HTR-8/SVneo (cell line): ENCODE measurements at regions not wholly inside any gene's neighbourhood (a gene's known extent, or its start where the extent isn't known, plus 50 kb on each side); places are given as distances from the start of the nearest gene placed in this dataset.
"Not testable (repeated sequence)": the region's sequence is repeated elsewhere in the genome, so short reads cannot be mapped to it uniquely, and the experiment has no call there.

Source experiments
- DNase-seq: peaks from one replicate; pipeline ENCODE4 v3.0.0; 2011; ENCODE audit warnings: low spot score, mixed read lengths; ENCODE audit not compliant: insufficient read length
- FAIRE-seq: peaks from 2 replicates; lab custom pipeline; 2011; peaks lifted over from hg19 to GRCh38; lab: Jason Lieb, UNC

DNA sequence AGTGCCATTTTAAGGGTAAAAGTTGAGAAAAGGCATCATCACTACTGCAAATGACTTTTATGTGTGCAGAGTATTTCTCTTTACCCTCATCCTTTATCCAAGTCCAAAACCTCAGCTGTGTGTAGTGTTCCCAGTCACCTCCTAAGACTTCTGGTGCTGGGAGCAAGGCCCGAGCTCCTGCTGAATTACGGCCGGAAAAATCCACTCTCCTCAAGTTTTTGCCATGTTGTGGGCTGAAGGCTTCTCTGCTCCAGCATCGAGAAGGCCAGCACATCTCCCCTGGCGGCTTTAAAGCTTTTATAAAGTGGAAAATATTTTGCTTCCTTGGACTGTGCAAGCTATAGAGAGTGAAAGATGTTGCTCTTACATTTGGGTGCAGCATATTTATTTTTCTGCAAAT, 153.2 kb upstream of the THBS2 start:
- no peak for DNase-seq

DNA sequence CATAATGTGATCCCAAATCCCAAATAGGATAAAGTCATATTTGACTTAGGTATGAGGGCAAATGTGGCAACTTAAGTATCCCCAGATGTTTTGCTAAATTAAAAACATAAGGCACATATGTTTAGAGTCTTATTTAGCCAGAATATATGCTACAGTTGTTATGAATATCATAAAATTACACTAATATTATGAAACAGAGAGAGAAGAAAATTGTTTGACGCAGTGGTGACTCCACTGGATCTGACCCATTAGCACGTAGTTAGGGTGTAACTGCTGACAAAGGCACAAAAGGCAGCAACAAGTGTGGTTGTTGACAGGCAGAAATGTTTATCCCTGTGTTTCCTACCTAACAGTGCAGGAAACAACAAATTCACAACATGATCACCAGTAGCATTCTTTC, 152.4 kb upstream of the THBS2 start:
- DNase-seq: no peak
- no peak for FAIRE-seq

More for the DNA sequence above, 153.2 kb upstream of the THBS2 start:
- FAIRE-seq: no peak

DNA sequence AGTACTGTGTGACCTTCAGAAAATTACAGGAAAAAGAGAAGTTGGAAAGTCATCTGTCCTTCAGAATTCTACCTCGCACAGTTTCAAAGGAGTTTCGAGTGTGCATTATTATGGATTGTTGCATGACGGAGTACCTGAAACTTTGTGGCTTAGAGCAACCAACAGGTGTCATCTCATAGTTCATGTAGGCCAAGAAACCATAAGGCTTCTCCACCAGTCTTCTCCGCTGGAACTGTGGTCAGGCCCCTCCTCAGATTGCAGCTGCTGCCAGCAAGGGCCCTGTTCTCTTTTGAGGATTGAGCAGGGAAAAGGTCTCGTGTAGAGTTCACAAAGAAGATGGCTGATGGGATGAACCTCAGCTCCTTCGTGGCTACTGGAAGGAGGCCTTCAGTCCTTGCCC, 151.2 kb upstream of the THBS2 start:
- DNase-seq (no peak), FAIRE-seq (no peak)

DNA sequence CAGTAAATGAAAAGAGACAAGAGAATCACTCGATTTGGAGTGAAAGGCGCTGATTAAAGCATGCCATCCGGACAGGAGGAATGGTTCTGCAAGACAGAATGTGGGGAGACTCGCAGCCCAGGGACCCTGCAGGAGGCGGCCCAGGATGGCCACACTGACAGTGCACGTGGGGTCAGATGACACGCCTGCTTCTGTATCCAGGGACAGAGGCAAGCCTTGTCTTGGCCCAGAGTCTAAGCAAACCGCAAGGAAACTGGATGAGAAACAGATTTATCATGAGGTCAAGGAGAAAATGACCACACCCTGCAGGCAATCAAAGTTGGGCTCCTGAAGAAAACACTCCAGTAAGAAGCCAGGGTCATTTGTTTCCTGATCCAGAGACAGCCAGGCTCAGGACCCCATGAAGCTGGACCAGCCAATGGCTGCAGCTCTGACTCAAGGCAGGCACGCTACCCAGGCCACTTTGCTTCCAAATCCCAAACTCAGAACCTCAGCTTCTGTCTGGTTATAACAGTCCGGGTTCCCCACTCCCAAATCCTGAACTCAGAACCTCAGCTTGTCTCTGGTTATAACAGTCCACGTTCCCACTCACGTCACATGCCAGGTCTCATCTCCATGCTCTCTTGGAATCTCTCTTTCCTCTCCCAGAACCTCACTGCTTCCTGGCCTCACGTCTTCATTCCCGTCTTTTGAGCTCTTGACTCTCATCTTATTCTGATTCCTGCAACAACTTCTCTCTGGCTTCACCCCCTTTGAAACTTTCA, 144.9 kb upstream of the THBS2 start:
- DNase-seq: no peak
- no peak for FAIRE-seq

DNA sequence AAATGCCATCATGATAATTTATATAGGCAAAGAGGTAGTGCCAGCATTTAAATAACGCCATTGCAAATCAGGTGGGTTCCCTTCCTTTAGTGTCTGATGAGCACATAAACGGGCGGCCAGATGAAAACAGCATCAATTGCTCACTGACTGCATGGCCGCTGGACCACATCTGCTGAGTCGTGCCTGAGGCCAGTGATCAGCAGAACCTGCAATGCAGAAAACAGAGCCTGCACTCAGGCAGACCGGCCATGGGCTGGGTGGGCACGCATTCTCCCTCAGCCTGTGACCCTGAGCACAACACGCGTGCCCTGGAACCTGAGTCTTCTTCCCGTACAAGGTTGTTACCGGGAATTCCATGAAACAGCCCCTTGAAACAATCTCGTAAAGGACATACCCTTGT, 144.0 kb upstream of the THBS2 start:
- FAIRE-seq: no peak
- no peak for DNase-seq

DNA sequence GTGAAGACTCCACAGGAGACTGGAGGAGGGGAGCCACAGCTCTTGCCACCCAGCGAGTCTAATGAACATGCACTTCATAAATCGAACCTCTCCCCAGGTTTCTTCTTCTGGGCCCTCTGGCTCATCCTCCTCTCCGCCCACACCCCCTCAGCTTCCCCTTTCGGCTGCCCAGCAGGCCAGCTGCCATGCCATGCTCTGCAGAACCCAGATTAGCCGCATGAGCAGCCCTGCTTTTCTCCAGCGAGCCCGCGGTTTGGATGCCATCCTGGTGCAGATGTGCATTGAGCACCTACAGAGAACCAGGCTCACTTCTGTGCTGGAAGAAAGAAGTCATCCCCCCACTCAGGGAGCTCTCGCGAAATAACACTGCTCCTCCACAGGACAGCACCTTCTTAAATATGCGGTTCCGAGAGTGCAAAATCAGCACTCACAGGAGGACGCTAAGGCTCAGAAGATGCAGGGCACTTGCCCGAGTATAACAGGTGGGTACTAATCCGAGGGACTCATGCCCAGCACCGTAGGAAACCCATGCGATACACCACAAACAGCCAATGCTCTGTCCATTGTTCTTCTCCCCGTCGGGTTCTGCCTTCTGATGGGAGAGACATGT, 143.0 kb upstream of the THBS2 start:
- DNase-seq (no peak), FAIRE-seq (no peak)

DNA sequence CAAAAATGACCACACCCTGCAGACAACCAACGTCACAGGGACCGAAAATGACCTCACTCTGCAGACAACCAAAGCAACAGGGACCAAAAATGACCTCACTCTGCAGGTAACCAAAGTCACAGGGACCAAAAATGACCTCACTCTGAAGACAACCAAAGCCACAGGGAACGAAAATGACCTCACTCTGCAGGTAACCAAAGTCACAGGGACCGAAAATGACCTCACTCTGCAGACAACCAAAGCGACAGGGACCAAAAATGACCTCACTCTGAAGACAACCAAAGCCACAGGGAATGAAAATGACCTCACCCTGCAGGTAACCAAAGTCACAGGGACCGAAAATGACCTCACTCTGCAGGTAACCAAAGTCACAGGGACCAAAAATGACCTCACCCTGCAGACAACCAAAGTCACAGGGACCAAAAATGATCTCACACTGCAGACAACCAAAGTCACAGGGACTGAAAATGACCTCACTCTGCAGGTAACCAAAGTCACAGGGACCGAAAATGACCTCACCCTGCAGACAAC, 142.4 kb upstream of the THBS2 start:
- DNase-seq, FAIRE-seq: not testable (repeated sequence)

DNA sequence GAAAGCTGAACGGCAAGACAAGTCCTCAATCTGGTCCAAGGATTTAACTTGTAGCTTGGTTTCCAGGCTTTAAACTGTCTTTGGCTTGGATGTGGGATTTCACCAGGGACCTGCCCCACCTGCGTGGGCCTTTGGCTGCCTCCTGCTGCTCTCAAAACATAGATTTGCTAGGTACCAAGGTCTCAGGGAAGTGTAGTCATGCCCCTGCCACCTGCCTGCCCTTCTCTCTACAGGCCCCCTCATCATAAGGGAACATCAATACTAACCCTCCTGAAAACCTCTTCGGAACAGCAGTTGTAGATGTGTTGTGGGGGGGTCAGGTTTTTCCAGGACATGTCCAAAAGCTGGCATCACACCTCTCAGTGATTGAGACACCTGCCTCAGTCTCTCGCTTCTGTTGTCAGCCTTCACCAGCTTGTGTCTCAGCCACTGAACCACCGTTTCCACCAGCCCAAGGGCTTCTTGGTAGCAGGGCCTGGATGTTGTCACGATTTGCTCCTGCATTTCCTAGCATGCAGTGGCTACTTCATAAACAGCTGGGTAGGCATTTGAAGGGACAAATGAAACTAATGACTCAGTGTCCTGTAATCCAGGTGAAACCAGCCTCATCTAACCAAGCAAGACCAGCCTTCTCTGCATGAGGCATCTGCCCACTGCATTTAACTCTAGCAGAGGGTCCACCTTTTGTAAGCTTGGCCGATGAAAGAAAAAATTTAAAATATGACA, 141.6 kb upstream of the THBS2 start:
- DNase-seq: no peak
- FAIRE-seq: no peak

DNA sequence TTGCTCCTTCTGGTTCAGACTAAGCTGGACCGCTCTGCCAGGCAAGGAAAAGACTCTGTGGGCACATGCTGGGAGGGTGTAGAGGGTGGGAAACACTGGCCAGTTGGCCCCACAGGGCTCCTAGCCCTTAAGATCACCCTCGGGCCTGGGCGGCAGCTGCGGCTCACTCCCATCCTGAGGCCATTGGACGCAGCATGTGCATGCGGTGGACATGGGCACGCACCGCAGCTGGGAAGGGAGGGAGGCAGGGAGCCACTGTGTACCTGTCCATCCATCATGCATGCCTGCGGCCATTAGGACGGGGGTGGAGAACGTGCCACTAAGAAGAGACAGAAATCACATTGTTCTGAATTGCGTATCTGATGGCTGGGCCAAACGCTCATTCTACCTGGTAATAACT, 140.1 kb upstream of the THBS2 start:
- FAIRE-seq (no peak), DNase-seq (no peak)

DNA sequence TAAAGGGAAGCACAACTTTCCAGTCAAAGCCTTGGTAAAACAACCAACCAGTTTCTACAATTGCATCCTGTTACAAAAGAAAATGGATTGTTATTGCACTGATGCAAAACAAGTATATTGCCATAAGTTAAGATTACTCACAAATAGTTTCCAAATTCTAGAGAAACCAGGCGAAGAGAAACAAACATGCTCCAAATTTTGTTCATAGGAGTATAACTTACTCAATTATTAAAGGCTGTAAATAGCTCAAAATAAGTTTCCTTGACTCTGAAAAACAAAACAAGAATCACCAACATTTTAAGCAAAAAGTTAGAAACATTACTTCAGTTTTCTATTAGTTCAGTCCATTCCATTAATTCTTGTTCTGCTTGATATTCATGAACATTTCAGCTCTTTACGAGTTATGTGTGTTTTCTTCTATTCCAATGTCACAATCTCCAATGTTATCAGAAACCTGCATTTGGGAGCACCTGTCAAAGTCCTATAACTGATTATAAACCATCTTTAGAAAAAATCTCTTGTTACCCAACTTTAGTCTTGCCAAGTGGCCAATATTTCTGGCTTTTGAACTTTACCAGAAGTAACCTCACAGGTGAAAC, 137.9 kb upstream of the THBS2 start:
- no peak for FAIRE-seq

DNA sequence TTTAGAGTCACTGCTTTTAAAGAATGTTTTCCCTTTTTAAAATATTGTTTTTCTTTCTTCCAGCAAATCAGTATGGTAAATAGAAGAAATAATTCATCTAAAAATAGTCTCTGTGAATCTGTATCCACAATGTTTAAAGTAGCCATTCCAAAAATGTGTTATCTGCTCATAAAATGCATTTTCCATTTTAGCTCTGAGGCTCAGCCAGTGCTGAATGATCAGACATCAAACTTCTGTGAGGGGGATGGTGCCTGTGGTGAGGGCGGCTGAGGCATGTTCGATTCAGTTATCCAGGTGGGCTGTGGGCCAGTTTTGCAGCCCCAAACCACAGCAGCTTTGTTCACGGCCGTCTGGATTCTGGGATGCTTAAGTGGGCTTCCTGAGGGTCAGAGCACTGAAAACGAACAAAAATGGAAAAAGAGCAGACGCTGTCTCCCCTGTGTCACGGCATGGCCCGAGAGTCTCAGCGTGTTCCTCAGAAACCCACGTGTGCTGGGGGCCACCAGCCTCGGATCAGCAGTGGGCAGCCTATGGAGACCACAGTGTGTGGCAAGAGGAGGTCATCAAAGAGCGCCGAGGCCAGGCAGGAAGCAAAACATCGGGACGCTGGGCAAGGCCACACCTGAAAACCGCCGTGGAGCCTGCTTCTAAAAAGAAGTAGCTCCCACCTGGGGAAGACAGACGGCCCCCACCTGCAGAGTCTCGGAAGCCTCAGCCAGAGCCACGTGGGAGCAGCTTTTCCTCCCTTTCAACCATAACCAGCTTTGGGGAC, 134.9 kb upstream of the THBS2 start:
- no peak for FAIRE-seq
- no peak for DNase-seq

More for the DNA sequence above, 137.9 kb upstream of the THBS2 start:
- DNase-seq: no peak

DNA sequence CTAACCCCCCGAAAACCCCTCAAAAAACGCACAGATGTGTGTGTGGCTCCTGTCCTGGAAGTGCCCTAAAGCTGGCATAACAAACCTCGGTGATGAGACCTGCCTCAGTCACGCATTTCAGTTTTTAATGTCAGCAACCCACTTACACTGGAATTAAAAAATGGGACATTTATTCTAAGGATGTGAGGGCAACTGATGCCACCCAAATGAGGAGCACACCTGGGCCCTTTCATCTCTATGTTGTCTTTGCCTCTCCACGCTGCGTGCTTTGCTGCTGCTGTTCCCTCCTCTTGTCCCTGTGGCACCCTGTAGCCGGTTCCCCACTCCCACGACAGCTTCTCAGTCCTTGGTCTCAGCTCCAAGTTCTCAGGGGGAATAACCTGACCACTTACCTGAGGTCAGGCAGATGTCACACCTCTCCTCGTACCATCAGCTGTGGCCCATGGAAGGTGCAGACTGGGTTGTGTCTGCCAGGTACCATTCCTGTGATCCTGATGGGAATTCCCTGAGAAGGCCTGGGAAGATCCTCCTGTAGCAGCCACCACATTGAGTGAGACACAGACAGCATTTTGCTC, 134.2 kb upstream of the THBS2 start:
- FAIRE-seq (no peak), DNase-seq (no peak)

DNA sequence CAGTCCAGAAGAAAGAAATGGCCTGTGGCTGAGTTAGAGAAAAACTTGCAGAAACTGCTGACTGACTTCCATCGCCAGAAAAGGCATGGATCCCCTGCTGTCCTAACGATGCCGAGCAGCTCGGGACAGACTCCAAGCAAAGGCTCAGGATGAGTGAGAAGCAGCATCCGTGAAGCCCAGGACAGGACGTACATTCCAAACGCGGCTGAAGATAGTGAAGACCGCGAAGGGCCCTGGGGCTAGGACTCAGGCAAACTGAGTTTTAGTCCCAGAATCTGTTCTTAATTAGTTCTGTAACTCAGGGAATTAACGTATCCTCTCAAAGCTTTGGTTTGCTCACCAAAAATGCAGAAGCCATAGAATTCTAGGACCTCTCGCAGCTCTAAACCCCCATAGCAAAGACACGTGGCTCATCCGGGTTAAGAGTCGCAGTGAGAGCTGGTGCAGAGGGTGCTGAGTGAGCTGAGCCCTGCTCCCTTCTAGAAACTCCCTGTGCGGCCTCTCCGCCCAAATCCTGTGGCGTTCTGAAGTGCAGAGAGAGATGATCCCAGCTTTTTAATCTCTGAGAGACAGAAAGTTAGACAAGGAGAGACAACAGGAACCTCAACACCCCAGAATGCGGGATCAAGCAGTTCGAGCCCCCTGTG, 132.9 kb upstream of the THBS2 start:
- FAIRE-seq: no peak

DNA sequence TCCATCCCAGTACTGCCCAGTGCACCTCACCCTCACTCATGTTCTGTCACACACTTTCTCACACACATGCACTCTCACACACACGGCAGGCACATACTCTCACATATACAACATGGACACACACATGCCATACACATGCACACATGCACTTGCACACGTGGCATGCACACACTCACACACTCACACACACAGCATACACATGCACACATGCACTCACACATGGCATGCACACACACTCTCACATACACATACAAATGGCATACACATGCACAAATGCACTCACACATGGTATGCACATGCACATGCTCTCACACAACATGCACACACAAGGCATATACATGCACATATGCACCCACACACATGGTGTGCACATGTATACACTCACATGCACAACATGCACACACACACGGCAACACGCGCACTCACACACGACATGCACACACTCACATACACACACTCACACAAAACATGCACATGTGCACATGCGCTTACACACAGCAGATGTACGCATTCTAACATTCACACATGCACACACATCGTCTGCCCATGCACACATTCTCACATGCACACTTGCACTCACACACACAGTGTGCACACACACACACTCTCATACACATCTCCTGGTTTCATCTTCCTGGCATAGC, 131.7 kb upstream of the THBS2 start:
- peak; percentile 98 for FAIRE-seq
- DNase-seq: no peak

More for the DNA sequence above, 132.9 kb upstream of the THBS2 start:
- DNase-seq: no peak

DNA sequence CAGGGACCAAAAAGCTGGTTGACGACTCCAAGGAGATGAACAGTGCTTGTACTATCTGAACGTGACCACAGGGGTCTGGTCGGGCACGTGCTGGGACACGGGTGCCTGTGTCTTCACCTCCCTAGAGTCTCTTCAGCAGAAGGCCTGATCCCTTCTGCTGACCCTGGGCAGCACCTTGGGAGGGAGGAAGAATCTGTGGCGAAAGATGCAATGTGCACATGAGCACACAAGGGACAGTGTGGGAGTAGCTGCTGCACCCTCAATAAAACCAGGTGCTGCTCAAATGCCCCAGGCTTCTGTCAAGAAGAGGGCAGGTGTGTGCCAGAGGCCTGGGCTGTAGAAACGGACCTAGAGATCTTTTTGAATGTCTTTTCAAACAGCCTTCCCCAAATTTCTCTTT, 130.6 kb upstream of the THBS2 start:
- DNase-seq: no peak
- no peak for FAIRE-seq

DNA sequence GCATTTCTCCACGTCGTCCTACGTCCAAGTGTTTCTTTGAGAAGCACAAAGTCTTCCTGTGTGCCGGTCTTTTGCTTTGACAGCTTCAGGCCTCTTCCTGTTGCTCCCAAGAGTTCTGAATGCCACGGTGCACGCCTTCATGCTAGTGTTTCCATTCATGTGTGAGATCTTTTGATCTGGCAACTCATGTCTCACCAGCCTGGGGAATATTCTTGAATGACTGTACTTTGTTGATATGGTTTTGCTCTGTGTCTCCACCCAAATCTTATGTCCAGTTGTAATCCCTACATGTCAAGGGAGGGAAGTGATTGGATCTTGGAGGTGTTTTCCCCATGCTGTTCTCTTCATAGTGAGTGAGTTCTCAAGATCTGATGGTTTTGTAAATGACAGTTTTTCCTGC, 129.6 kb upstream of the THBS2 start:
- FAIRE-seq: no peak
- no peak for DNase-seq

DNA sequence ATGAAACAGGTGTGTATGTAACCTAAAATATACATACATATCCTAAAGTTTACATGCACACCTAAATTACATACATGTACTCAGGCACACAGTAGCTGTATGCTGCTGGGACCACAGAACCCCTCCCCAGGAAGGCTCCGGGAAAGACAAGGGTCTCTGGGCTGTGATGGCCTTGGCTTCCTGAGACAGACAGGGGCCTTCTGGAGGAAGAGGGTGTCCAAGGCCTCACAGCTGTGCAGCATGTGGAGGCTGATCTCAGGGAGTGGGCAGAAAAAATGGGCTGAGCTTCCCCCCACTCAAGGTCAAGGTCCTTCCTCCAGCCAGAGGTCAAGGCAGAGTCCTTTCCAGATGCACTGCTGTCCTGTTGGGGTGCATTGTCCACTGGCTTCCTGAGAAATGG, 129.1 kb upstream of the THBS2 start:
- DNase-seq (no peak), FAIRE-seq (no peak)

DNA sequence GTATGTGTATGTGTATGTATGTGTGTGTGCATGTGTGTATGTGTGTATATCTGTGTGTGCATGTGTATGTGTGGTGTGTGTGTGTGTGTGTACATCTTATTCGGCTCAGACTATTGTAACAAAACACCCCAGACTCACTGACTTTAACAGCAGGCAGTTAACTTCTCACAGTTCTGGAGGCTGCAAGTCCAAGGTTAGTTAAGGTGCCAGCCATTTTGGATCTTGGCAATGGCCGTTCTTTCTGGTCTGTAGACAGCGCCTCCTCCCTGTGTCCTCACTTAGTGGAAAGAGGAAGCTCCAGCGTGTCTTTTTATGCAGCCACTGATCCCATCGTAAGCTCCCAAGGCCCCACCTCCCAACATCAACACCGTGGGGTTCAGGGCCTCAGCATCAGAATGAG, 128.3 kb upstream of the THBS2 start:
- no peak for FAIRE-seq
- no peak for DNase-seq

DNA sequence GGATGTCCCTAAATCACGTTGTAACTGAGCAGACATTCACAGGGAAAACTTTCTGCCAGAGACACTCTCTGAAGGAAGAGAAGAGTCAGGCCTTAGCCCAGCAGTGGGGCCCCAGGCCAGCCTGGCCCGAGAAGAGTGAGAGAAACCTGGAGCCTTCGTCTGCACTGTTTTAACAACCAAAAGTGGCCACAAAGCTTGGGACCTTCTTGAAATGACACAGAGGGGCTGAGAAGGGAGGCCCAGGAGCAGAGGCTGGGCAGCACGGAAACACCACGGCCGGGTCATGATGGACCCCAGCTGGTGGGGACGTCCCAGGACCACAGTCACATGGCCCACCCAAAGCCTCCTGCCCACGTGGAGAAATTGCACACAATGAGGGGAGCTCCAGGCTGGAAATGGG, 126.8 kb upstream of the THBS2 start:
- DNase-seq (no peak), FAIRE-seq (no peak)
